Left hindlimb (tissue), 1 donor: ENCODE measurements at regions not wholly inside any gene's neighbourhood (a gene's known extent, or its start where the extent isn't known, plus 50 kb on each side); places are given as distances from the start of the nearest gene placed in this dataset.

Source experiments
- DNase-seq: peaks from one replicate; pipeline ENCODE4 v3.0.0-alpha.2; 2018

DNA sequence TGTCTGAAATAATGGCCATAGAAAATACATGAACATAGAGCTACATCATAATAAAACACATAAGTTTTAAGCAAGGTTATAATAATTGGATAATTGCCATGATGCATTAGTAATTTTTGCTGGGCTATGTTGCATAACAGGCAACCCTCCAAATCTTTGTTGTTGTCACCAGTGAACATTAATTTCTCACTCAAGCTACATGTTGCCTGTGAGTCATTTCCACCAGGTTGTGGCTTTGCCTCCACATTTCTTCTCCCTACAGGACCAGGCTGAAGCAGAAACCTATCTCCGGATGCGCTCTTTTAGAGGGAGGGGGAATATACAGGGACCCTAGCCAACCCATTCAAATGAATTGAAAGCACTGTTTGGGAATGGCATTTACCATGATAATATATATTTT, 347.7 kb downstream of the GABRG1 start:
- DNase-seq: no peak

DNA sequence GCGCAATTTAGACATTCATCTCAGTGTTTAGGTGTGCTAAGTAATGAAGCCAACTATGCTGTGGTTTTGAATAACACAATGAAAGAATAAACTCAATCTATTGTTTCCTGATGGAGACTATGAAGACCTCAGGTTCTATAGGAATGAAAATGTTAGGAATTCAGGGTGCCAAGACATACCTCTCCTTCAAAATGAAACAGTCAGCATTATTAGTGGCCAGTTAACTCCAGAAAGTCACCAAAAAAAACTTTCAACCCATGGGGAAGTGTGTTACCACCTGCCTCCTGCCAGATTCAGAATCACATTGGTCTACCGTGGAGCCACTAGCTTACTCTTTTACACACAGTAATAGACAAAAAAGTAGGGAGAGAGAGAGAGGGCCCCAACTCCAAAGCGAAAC, 352.9 kb downstream of the GABRG1 start:
- no peak for DNase-seq

DNA sequence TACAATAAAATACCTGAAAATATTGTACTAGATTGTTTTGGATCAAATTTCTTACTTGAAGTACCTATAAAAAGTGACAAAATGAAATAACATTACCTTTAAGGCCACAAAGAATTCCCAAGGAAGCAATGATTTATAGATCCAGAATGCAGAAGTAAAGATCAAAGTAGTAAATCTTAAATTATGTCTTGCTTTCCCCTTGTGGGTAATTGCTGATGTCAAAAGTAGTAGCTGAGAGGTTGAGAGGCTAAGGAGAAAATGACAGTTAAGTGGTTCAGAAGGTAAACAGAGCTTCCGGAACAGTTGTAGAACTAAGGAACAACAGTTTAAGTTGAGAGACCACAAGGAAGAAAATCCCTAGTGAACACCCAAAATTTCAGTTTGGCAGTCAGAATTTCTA, 358.3 kb downstream of the GABRG1 start:
- DNase-seq: no peak

DNA sequence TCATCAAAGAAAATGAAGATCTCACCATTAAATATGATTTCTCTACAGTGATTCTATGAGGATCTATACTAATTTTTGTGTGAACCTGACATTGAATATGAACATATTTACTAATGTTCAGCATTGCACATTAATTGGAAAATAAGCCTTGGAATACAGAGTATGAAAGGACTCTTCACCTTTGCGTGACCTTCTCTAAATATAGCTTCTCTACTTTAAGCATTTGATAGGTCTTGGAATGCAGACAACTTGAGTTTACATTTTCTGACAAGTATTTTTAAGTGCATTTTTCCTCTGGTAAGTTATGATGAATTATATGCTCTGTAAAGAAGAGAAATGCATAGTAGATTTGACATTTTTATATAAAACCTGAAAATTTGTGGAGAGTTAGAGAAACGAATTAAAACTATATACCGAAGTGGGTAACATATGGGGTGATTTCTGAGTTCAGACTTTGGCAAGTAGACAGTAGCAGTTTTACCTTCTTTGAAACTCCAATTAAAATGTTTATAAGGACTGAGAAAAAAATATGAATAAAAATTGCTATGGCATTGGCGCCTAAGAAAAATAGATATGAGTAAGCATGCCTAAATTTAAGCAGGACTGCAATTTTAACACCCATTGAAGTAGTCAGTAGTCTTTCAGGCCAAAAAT, 371.9 kb downstream of the GABRG1 start:
- DNase-seq: no peak

DNA sequence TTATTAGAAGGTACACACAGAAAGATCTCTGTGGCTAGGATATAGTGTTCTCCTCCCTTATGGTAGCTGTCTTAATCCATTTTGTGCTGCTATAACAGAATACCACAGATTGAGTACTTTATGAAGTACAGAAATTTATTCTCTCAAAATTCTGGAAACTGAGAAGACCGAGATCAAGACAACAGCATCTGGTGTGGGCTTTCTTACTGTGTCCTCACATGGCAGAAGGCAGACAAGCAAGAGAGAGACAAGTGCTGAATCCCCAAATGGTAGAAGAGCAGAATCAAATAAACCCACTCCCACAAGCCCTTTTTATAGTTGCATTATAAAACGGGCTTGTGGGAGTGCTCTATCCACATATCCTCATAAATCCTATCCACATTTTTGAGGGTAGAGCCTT, 373.1 kb downstream of the GABRG1 start:
- DNase-seq: no peak

DNA sequence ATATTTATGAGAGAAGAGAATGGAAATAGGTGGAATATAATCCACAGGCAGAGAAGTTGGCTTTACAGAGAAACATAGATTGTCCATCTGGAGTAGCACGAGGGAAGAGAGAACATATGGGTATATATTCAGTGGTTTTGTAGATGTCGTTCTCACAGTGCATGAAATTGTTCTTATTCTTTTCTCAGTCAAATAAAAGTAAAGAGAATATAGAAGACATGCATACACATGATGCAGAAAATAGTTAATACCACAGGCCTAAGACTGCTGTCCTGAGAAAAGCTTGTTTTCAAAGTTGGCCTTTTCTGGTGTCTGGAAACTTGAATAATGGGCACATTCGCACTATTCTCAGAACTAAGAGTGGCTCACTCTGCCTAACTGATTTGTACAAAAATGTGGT, 378.1 kb downstream of the GABRG1 start:
- DNase-seq: no peak

DNA sequence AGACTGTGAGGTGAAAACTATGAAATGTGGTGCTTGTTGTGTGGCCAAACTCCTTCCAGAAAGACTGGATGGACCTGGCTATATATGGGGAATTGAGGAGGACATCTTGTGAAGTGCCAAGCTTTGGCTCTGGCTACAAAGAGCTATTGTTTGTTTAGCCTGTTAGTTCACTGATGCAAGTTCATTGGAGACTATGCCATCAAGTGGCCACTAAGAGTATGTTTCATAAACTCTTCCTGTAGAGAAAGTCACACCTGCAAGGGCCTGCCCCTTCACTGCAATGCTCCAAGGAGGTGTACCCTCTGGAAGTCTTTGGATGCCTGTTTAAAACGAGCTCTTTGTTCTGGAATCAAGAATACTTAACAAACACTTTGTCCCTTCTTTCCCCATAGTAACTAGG, 382.0 kb downstream of the GABRG1 start:
- DNase-seq: no peak

DNA sequence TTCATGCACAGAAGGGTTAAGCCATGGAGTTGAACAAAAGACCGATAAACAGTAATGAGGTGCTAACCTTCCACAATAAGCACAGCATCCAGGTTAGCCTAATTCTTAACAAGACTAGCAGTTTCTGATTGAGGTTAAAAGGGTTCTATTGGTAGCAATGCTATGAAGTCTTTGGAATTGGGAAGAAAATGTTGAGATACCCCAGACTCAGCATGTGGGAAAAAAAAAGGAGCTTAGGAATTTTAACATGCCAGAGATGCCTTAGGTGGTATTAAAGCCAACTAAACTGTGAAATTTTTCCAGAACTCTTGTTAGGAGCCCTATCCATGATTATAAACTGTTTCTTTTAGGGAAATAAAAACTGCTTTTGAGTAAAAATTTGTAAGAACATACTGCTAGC, 391.7 kb downstream of the GABRG1 start:
- no peak for DNase-seq

DNA sequence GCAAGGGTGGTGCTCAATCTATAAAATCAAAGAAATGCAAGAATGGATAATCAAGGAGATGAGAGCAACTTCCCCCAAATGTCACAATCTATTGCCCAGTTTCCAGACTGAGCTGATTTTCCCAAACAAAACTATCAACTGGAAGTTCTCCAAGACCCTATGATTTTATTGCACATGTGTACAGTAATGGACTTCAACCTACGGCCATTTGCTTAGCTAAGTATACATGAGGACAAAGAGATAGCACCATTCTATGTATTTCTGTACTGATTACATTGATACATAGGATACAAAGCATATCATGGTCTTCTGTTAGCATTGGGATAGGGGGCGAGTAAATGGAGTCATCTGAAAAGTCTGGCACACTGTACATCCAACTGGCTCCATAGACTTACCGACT, 407.8 kb downstream of the GABRG1 start:
- DNase-seq: no peak

DNA sequence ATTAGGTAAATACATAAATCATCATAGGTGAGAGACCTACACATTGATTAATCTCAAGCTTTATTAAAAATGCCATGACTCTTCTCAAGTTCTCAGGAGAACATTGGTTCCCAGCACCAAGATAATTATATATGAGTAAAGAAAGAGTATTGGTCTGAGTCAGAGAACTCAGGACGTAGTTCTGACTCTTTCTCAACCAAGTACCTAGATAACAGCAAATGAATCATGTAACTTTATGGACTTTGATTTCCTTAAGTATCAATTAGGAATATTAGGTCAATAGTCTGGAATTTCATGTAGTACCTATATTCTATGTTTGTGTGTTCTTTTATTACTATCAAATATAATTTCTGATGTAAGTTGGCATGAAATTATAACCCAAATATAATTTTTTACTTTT, 409.9 kb downstream of the GABRG1 start:
- DNase-seq: no peak

DNA sequence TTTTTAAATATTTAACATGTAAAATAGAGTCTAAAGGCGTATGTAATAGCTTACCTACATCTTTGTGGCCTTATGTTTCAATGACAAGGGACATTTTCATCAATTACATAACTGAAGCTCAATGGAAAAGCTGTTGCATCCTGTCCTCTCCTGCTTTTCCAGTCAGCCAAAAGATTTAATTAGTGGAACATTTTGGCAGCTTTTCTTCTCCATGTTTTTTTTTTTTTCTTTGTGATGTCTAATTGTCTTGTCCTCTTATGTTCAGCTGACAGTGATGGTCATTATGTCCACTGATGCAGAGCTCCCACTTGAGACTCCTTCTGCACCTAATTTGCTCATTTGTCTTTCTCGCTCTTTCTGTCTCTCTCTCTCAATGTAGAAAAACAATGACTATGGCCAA, 422.2 kb downstream of the GABRG1 start:
- no peak for DNase-seq

DNA sequence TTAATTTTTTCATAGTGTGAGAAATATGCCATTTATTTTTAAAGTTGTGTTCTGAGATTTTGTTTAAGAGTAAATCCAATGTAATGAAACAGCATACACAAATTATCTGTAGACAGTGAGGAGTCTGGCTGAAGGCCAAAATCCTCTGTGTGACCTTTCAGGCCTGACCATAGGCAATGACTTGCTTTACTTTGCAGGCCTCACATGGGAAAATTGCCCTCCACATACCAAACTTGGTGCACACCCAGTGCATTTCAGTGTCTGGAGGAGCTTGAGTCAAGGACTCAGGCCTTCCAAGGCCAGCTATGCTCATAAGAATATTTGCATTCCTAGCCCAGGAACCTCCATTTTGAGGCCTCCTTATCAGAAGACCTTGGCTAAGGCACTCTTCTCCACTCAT, 430.1 kb downstream of the GABRG1 start:
- no peak for DNase-seq

DNA sequence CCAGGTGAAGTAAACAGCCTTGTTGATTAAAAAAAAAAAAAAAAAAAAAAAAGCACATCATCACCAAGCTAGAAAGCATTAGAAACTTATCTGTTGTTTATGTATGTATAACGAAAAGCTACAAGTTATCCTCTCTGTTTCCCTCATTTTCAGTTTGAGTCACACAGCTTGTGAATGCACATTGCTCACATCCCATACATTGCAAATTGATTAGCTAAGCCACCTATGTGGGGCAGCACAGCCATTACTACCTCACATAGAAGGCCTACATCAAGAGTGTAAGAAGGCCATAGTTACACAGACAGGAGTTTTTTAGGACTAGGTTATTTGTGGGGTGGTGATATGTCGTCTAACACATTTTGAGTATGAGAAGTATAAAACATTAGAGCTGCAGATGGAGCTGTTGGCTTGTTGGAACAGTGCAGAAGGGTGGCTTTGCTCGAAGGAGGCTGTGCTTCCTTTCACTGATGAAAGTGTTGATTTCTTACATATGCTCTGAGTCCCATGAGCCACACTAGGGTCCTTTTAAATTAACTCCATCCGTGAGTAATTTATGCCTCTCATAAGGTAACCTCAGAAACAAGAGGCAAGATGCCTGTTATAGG, 431.6 kb downstream of the GABRG1 start:
- no peak for DNase-seq

DNA sequence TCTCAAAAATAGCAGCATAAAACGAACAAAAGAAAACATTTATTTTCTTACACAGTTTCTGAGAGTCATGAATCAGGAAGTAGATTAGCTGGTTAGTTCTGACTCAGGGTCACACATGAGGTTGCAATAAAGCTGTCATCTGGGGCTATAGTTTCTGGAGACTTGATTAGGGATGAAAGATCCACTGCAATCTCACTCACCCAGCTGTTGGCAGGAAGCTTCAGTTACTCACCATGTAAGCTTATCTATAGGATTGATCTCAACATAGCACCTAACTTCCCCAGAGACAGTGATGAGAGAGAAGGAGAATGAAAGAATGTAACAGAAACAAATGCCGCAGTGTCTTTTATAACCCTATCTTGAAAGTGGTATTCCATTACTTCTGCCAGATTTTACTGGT, 435.5 kb downstream of the GABRG1 start:
- no peak for DNase-seq

DNA sequence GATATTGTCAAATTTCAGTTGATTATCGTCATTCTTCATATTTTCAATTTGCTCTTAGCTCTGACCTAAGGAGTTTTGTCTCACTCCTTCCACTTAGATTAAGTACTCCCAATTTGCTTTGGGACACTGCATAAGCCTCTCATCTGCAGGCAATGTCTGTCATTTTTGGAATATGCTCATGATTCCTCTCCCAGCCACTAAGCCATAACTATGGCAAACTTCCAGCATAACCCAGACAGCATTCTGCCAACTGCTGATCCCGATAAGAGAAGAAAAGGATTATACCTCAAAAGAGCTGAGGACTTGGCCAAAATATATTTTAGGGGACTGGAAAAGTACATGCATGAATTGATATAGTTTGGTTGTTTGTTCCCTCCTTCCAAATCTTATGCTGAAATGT, 444.4 kb downstream of the GABRG1 start:
- DNase-seq: no peak

DNA sequence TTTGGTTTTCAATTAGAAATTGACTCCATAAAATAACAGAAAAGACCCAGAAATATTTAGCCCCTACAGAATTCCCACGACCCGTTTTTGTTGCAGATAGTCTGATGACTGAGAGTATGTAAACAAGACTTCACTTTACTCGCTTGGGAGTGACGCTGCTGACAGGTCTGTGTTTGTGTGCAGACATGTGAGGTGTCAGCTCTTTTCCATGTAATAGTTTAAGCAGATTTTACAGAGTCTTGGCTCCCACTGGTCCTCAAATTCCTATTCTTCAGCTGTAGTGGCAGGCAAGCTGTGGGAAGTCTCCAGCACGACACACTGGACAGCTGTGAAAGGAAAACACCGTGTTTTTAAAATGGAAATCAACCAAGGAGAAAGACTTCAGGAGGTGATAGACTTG, 455.7 kb downstream of the GABRG1 start:
- no peak for DNase-seq

DNA sequence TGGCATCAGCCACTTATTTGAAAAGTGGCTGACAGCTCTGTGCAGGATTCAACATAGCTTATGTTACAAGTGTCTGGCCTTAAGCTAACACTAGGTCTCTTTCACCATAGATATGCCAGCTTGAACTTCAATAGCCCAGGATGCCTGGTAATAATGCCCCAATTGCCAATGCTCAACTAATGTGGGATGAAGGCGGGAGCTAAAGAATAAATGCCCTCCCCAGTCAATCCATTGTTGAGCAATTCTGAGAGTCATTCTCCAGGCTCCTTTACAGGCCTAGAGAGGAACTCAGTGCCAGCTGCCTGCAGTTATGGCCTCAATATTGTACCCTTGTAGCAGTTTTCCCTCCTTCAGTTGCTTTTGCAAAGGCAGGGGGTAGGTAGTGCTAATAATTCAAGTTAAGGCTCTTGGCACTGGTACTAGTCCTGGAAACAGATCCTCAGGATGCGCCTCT, 460.2 kb downstream of the GABRG1 start:
- no peak for DNase-seq

DNA sequence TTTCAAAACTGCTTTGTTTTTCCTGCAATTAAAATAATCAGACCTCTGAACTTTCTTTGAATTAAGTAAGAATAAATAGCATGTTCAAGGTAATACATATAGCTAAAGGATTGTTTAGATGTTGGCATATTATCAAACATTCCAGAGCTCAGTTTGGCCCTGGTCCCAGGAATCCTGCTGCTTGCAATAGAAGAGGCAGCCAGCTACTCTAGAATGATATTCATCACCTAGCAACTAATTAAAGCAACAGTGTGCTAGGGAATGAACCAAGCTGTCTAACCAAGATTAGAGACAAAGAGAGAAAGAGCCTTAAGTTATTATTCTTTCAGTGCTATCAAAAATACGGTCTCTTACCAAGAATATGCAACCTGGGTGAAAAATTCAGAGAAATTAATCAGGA, 460.9 kb downstream of the GABRG1 start:
- peak; percentile 75 for DNase-seq

DNA sequence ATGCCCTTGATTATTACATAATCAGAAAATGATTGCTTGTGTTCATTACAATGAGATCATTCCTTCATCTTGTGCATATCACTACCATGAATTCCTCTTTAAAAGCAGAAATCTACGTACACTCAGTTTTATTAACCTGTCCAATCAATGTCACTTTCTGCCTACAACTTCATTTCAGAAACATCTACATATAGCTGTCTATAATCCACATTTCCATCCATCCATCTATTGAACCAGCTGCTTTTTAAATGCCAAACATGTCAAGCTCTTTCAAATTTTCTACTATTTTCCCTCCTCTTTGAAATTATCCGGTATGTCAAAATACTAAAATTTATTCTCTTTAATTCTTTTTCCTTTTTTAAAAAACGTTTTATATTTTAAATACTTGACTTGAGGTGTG, 462.0 kb downstream of the GABRG1 start:
- no peak for DNase-seq

DNA sequence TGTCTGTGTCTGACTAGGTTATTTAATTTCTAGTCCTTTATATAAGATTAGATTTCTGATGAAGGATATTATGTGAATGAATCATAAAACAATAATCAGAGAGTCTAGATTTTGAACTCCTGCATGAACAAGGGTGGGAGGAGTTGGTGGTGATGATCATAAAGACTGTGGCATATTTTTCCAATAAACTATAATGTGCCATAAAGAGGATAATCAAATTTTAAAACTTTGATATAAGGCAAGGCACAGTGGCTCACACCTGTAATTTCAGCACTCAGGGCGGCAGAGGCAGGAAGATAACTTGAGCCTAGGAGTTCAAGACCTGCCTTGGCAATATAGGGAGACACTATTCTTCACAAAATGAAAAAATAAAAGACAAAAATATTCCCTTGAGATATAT, 473.3 kb downstream of the GABRG1 start:
- DNase-seq: no peak

DNA sequence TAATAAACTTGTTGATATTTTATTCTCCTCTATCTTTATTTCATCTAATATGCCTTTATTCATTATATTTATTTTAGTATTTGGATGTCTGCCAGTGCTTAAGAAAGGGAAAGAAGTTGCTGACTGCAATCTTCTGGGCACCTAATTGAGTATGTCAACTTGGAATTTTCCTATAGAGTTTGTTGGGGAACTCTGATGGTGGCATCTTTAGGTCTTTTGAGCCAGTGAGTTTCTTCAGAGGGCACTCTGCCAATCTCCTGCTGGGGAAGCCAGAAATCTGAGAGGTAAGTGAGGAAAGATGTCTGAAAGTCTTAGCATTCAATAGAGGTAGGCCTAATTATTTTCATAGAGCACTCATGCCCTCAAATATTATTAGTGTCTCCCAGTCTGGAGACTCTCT, 475.0 kb downstream of the GABRG1 start:
- DNase-seq: no peak

DNA sequence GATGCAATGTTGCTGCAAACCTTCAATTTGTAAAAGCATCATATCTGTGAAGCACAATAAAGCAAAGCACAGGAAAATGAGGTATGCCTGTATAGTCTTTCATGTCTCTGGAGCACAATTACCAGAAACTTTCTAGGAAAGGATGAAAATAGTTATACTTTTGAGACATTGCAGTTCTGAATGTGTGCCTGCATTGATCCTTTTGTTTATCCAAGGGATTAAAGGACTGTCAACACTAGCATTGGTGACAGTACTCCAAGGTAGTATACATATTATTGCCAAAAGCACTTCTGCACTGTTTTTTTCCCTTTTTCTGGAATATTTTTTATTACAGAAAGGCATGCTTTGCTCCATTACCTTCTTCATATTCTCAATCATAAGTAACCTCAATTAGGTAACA, 476.0 kb downstream of the GABRG1 start:
- no peak for DNase-seq

DNA sequence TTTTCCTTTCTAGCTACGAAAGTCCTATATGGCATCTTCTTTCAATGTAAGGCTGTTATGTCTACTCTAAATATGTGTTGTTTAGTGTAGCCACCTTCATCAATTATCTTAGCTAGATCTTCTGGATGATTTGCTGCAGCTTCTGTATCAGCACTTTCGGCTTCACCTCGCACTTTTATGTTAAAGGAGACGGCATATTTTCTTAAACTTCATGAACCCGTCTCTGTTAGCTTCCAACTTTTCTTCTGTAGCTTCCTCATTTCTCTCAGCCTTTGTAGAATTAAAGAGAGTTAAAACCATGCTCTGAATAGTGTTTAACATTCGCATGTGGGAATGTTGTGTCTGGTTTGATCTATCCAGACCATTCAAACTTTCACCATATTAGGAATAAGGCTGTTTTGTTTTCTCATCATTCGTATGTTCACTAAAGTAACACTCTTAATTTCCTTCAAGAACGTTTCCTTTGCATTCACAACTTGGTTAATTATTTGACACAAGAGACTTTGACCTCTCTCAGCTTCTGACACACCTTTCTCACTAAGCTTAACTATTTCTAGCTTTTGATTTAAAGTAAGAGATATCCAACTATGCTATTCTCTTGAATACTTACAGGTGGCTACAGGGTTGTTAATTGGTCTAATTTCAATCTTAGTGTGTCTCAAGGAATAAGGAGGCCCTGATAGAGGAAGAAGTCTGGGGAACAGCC, 476.8 kb downstream of the GABRG1 start:
- DNase-seq: no peak

DNA sequence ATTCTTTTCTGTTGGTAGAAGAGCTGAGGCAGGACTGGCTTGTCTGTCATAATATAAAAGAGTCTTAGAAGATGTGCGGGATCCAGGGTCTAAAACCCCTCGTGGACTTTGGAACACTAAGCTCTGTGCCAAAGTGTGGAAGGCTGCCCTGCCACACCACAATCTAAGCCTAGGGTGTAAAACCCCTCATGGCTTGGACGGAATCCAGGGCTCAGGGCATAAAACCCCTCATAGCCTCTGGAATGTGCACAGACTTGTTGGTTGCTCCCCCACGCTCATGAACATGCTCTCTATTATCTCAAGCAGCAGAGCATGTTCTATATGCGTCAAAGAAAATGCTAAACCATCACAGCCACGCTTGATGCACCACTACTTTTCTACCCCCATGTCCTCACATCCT, 483.6 kb downstream of the GABRG1 start:
- no peak for DNase-seq

DNA sequence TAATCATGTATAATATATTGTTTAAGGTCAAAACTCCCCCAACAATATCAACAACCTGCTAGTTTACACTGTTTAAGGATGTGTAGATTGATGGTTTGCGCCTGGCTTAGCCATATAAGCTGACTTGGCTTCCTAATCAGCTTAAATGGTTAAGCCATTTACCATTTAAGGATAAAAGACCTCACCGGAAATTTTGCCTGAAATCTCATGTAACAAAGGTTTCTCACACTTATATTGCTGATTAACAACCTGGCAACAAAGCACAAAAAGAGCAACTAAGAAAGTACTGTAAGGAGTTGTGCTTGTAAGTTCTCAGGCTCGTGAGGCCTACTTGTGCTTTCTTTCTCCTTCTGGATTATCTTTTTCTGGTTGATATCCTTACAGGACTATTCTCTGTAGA, 485.2 kb downstream of the GABRG1 start:
- DNase-seq: no peak
